ENCODE measurements at regions not wholly inside any gene's neighbourhood (a gene's known extent, or its start where the extent isn't known, plus 50 kb on each side); places are given as distances from the start of the nearest gene placed in this dataset.

GRCh38 chr5:68708156-68708841, 385.5 kb upstream of the SLC30A5 start:
- DNase-seq, result no peak

- DNase-seq, result no peak
These were observed 385.0 kb upstream of the SLC30A5 start for GRCh38 chr5:68708842-68709170.

GRCh38 chr5:68709239-68709638, 384.6 kb upstream of the SLC30A5 start:
- no peak for DNase-seq

GRCh38 chr5:68710514-68710913, 383.3 kb upstream of the SLC30A5 start:
- DNase-seq, result no peak

GRCh38 chr5:68711293-68712200, 382.3 kb upstream of the SLC30A5 start:
- DNase-seq, result no peak

GRCh38 chr5:68714810-68715209, 379.0 kb upstream of the SLC30A5 start:
- DNase-seq, result no peak

GRCh38 chr5:68720884-68721610, 372.8 kb upstream of the SLC30A5 start:
- DNase-seq, result no peak

GRCh38 chr5:68722357-68722756, 371.5 kb upstream of the SLC30A5 start:
- no peak for DNase-seq

- no peak for DNase-seq
These were observed 367.7 kb upstream of the SLC30A5 start for GRCh38 chr5:68725905-68726683.

GRCh38 chr5:68727931-68728330, 365.9 kb upstream of the SLC30A5 start:
- no peak for DNase-seq

GRCh38 chr5:68729678-68730077, 364.1 kb upstream of the SLC30A5 start:
- no peak for DNase-seq

- no peak for DNase-seq
These were observed 363.4 kb upstream of the SLC30A5 start for GRCh38 chr5:68730220-68730978.

GRCh38 chr5:68730979-68731654, 362.7 kb upstream of the SLC30A5 start:
- no peak for DNase-seq

- no peak for DNase-seq
These were observed 361.6 kb upstream of the SLC30A5 start for GRCh38 chr5:68732251-68732650.

GRCh38 chr5:68734781-68735180, 359.0 kb upstream of the SLC30A5 start:
- DNase-seq, result no peak

GRCh38 chr5:68738236-68738635, 355.6 kb upstream of the SLC30A5 start:
- DNase-seq, result no peak

- no peak for DNase-seq
These were observed 355.0 kb upstream of the SLC30A5 start for GRCh38 chr5:68738841-68739240.

GRCh38 chr5:68739752-68740151, 354.1 kb upstream of the SLC30A5 start:
- DNase-seq, result no peak

GRCh38 chr5:68740226-68740910, 353.4 kb upstream of the SLC30A5 start:
- DNase-seq, result no peak

- no peak for DNase-seq
These were observed 349.6 kb upstream of the SLC30A5 start for GRCh38 chr5:68744206-68744605.
